ENCODE measurements at regions not wholly inside any gene's neighbourhood (a gene's known extent, or its start where the extent isn't known, plus 50 kb on each side); places are given as distances from the start of the nearest gene placed in this dataset.

- DNase-seq (ENCODE audit: low read depth): no peak
Observed at GRCh38 chr10:129371541-129371940, 95.5 kb upstream of the MGMT start.

- DNase-seq (ENCODE audit: low read depth): no peak
Observed at GRCh38 chr10:129372172-129372571, 94.9 kb upstream of the MGMT start.

- no peak for DNase-seq (ENCODE audit: low read depth)
Observed at GRCh38 chr10:129373231-129373630, 93.8 kb upstream of the MGMT start.

- DNase-seq (ENCODE audit: low read depth): no peak
Observed at GRCh38 chr10:129373718-129374117, 93.3 kb upstream of the MGMT start.

- no peak for DNase-seq (ENCODE audit: low read depth)
Observed at GRCh38 chr10:129375171-129375570, 91.9 kb upstream of the MGMT start.

GRCh38 chr10:129375912-129376311 is 91.1 kb upstream of the MGMT start:
- DNase-seq (ENCODE audit: low read depth): no peak

- no peak for DNase-seq (ENCODE audit: low read depth)
Observed at GRCh38 chr10:129380279-129380678, 86.8 kb upstream of the MGMT start.

- DNase-seq (ENCODE audit: low read depth): no peak
Observed at GRCh38 chr10:129381741-129382140, 85.3 kb upstream of the MGMT start.

- no peak for DNase-seq (ENCODE audit: low read depth)
Observed at GRCh38 chr10:129382401-129382800, 84.6 kb upstream of the MGMT start.

GRCh38 chr10:129383651-129384050 is 83.4 kb upstream of the MGMT start:
- no peak for DNase-seq (ENCODE audit: low read depth)

GRCh38 chr10:129385600-129385999 is 81.4 kb upstream of the MGMT start:
- DNase-seq (ENCODE audit: low read depth): no peak

GRCh38 chr10:129386415-129387257 is 80.4 kb upstream of the MGMT start:
- no peak for DNase-seq (ENCODE audit: low read depth)

- no peak for DNase-seq (ENCODE audit: low read depth)
Observed at GRCh38 chr10:129387258-129387525, 79.8 kb upstream of the MGMT start.

GRCh38 chr10:129388435-129388834 is 78.6 kb upstream of the MGMT start:
- DNase-seq (ENCODE audit: low read depth): no peak

GRCh38 chr10:129389194-129389593 is 77.8 kb upstream of the MGMT start:
- DNase-seq (ENCODE audit: low read depth): no peak

- no peak for DNase-seq (ENCODE audit: low read depth)
Observed at GRCh38 chr10:129390147-129390546, 76.9 kb upstream of the MGMT start.

GRCh38 chr10:129390726-129391125 is 76.3 kb upstream of the MGMT start:
- no peak for DNase-seq (ENCODE audit: low read depth)

- no peak for DNase-seq (ENCODE audit: low read depth)
Observed at GRCh38 chr10:129391464-129391863, 75.6 kb upstream of the MGMT start.

- no peak for DNase-seq (ENCODE audit: low read depth)
Observed at GRCh38 chr10:129392855-129393254, 74.2 kb upstream of the MGMT start.

GRCh38 chr10:129393812-129394211 is 73.2 kb upstream of the MGMT start:
- no peak for DNase-seq (ENCODE audit: low read depth)

- DNase-seq (ENCODE audit: low read depth): no peak
Observed at GRCh38 chr10:129394518-129395328, 72.3 kb upstream of the MGMT start.

GRCh38 chr10:129396021-129396722 is 70.9 kb upstream of the MGMT start:
- DNase-seq (ENCODE audit: low read depth): no peak
